ENCODE measurements at regions not wholly inside any gene's neighbourhood (a gene's known extent, or its start where the extent isn't known, plus 50 kb on each side); places are given as distances from the start of the nearest gene placed in this dataset.

DNA sequence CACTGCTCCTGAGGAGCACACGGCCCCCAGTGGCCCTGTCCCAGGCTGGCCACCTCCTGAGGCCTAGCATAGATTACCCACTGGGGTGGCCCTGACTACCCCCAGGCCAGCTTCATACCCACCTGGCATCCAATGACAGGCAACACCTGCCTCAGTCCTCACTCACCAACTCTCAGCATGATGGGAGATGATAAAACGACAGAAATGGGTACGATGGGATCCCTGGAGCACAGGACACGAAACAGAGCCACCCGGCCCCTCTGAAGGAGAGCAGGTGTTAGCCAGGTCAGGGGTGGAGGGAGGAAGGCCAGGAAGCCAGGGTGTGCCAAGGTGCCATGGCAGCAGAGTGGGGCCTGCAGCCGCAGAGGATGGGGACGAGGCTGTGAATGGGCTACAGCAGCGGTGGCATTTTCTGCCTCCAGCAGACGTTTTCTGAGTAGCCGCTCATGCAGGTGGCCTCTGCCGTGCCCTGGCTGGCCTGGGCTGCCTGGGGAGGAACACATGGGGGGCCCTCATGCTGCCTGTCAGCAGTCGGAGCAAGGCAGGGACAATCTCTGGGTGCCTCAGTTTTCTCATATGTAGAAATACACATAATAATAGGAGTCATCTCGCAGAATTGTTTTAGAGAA lies 50.2 kb upstream of the FGF3 start:
- TF ChIP-seq, protein P1, sequence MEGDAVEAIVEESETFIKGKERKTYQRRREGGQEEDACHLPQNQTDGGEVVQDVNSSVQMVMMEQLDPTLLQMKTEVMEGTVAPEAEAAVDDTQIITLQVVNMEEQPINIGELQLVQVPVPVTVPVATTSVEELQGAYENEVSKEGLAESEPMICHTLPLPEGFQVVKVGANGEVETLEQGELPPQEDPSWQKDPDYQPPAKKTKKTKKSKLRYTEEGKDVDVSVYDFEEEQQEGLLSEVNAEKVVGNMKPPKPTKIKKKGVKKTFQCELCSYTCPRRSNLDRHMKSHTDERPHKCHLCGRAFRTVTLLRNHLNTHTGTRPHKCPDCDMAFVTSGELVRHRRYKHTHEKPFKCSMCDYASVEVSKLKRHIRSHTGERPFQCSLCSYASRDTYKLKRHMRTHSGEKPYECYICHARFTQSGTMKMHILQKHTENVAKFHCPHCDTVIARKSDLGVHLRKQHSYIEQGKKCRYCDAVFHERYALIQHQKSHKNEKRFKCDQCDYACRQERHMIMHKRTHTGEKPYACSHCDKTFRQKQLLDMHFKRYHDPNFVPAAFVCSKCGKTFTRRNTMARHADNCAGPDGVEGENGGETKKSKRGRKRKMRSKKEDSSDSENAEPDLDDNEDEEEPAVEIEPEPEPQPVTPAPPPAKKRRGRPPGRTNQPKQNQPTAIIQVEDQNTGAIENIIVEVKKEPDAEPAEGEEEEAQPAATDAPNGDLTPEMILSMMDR (IDR thresholded peaks at IDR 0.05): no peak
- H3K4me3 ChIP-seq: no peak overlapping the region
- DNase-seq (ENCODE audit: low spot score): peak; percentile 65
- H3K27ac ChIP-seq: no peak overlapping the region

DNA sequence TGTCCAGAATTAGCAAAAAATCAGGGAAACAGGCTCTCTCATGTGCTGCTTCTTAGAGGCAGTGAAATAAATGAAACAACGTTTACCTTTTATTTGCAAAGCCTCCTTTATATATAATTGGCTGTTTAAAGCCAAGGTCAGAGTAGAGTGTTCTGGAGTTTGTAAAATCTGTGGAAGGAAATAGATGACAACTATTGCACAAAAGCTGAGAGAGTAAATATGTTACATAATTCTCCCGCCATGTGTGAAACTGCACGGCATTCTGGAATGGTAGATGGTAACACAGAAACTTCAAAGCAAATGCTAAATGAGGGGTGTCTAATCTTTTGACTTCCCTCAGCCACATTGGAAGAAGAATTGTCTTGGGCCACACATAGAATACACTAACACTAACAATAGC lies 51.5 kb upstream of the FGF3 start:
- DNase-seq (ENCODE audit: low spot score): no peak
- TF ChIP-seq, protein P1 (IDR thresholded peaks at IDR 0.05): no peak
- Histone ChIP-seq H3K4me3 (no peak overlapping the region), H3K27ac (no peak overlapping the region)

DNA sequence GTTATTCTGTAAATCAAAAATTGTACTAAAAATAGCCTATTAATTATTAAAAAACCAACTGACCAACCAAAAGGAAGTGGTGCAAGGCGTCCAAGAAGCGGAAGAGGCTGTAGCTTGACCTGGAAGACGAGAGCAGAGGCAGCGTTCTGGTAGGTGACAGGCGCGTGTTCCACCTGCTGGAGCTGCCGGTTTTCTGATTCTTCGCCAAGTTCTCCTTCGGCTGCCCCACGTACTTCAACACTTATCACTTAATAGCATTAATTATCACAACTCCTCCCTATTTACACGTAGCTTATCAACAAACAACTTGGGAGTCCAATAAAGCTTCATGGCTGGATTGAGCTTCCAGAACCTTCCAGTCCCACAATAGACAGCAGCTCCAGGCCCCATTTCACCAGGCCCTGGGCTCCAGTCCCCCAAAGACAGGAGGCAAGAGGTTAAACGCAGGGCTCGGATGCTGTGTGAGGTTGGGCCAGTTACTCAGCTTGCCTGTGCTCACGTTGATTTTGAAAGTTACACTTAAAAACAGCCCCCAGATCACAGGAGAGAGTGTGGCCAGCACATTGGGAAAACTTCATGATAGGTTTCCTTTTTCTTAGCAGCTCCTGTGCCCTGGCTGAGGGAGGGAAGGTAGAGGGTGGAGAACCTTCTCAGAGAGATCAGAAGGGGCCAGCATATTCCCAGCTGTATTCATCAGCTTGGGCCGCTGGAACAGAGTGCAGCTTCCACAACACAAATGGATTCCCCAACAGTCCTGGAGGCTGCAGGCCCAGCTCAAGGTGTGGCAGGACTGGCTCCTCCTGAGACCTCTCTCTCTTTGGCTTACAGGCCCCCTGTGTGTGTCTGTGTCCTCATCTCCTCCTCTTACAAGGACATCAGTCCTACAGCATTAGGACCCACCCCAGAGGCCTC lies 54.2 kb upstream of the FGF3 start:
- no peak for DNase-seq (ENCODE audit: low spot score)
- TF ChIP-seq, protein P1 (IDR thresholded peaks at IDR 0.05): no peak
- H3K27ac ChIP-seq: no peak overlapping the region
- no peak overlapping the region for H3K4me3 ChIP-seq

- TF ChIP-seq, protein P1 (IDR thresholded peaks at IDR 0.05): no peak
- H3K4me3 ChIP-seq: no peak overlapping the region
- no peak overlapping the region for H3K27ac ChIP-seq
- peak; percentile 66 for DNase-seq (ENCODE audit: low spot score)
Measured at GRCh38 chr11:69874178-69874983, 55.2 kb upstream of the FGF3 start.

- no peak overlapping the region for H3K4me3 ChIP-seq
- TF ChIP-seq, protein P1 (IDR thresholded peaks at IDR 0.05): no peak
- no peak overlapping the region for H3K27ac ChIP-seq
- peak; percentile 61 for DNase-seq (ENCODE audit: low spot score)
Measured at GRCh38 chr11:69874984-69875624, 55.9 kb upstream of the FGF3 start.

- TF ChIP-seq, protein P1 (IDR thresholded peaks at IDR 0.05): no peak
- Histone ChIP-seq H3K4me3 (no peak overlapping the region), H3K27ac (no peak overlapping the region)
- DNase-seq (ENCODE audit: low spot score): no peak
Measured at GRCh38 chr11:69876013-69876412, 56.8 kb upstream of the FGF3 start.

Data from coronary artery (tissue), 2 donors.